Neuronal stem cell (in vitro differentiated cells): ENCODE measurements at regions not wholly inside any gene's neighbourhood (a gene's known extent, or its start where the extent isn't known, plus 50 kb on each side); places are given as distances from the start of the nearest gene placed in this dataset.

Source experiments
- DNase-seq: peaks from one replicate; pipeline ENCODE4 v3.0.0-alpha.2; 2013; ENCODE audit warnings: low spot score
- H2AFZ ChIP-seq: one replicate; pipeline ENCODE4 v1.6.1; 2013; ENCODE audit warnings: mild to moderate bottlenecking, low read length, inconsistent platforms
- H2AK5ac ChIP-seq: 2 replicates; pipeline ENCODE4 v1.6.1; 2013; ENCODE audit warnings: low read depth, mild to moderate bottlenecking, inconsistent platforms, low read length, moderate library complexity, mixed read lengths
- H2BK120ac ChIP-seq: 2 replicates; pipeline ENCODE4 v1.6.1; 2013; ENCODE audit warnings: low read depth, mild to moderate bottlenecking, inconsistent platforms, low read length, moderate library complexity, mixed read lengths
- H2BK12ac ChIP-seq: one replicate; pipeline ENCODE4 v1.6.1; 2013; ENCODE audit warnings: low read length, inconsistent platforms
- H2BK15ac ChIP-seq: 2 replicates; pipeline ENCODE4 v1.6.1; 2013; ENCODE audit warnings: mild to moderate bottlenecking, low read length, inconsistent platforms, mixed read lengths
- H2BK5ac ChIP-seq: one replicate; pipeline ENCODE4 v1.6.1; 2013; ENCODE audit warnings: inconsistent platforms, mild to moderate bottlenecking, low read length, moderate library complexity
- H3K14ac ChIP-seq: one replicate; pipeline ENCODE4 v1.6.1; 2013; ENCODE audit warnings: low read length, inconsistent platforms
- H3K18ac ChIP-seq: 2 replicates; pipeline ENCODE4 v1.6.1; 2013; ENCODE audit warnings: low read length, inconsistent platforms
- H3K23ac ChIP-seq: 2 replicates; pipeline ENCODE4 v1.6.1; 2013; ENCODE audit warnings: low read depth, mild to moderate bottlenecking, mixed read lengths, low read length, inconsistent platforms; ENCODE audit not compliant: poor library complexity
- H3K27ac ChIP-seq: replicated peaks from 3 replicates; pipeline ENCODE4 v1.5.1; 2013; ENCODE audit warnings: low read length, inconsistent platforms
- H3K27me3 ChIP-seq, 3 experiments: 2 replicates each; pipeline ENCODE4 v1.6.1; 2013; ENCODE audit warnings: low read length in 3 of 3, mild to moderate bottlenecking in 2 of 3, inconsistent platforms in 1 of 3, low read depth in 1 of 3, mixed read lengths in 1 of 3, moderate library complexity in 1 of 3; ENCODE audit not compliant: control insufficient read depth in 3 of 3, insufficient read depth in 3 of 3
- H3K36me3 ChIP-seq, 2 donors: replicated peaks in 1 of 2; 2 replicates each; pipeline ENCODE4 v1.6.1; 2013; ENCODE audit warnings: low read length in 2 of 2; ENCODE audit not compliant: control insufficient read depth in 2 of 2, insufficient read depth in 2 of 2
- H3K4ac ChIP-seq: 2 replicates; pipeline ENCODE4 v1.6.1; 2013; ENCODE audit warnings: inconsistent platforms, mild to moderate bottlenecking, low read length, moderate library complexity
- H3K4me1 ChIP-seq, 2 donors: 1 replicate in 1 of 2; 2 replicates in 1 of 2; pipeline ENCODE4 v1.6.1; 2013; ENCODE audit warnings: low read length in 2 of 2, low read depth in 1 of 2; ENCODE audit not compliant: control insufficient read depth in 2 of 2, insufficient read depth in 1 of 2
- H3K4me2 ChIP-seq: one replicate; pipeline ENCODE4 v1.6.1; 2013; ENCODE audit warnings: mild to moderate bottlenecking, low read length, inconsistent platforms; ENCODE audit not compliant: insufficient read depth, poor library complexity, severe bottlenecking
- H3K4me3 ChIP-seq, 2 donors: 2 replicates each; pipeline ENCODE4 v1.5.1; 2013; ENCODE audit warnings: low read length in 2 of 2, mild to moderate bottlenecking in 2 of 2, inconsistent platforms in 1 of 2, moderate library complexity in 1 of 2
- H3K79me1 ChIP-seq: one replicate; pipeline ENCODE4 v1.6.1; 2013; ENCODE audit warnings: low read depth, mild to moderate bottlenecking, inconsistent platforms, low read length, moderate library complexity
- H3K9ac ChIP-seq: one replicate; pipeline ENCODE4 v1.6.1; 2013; ENCODE audit warnings: mild to moderate bottlenecking, low read depth, low read length, inconsistent platforms; ENCODE audit not compliant: poor library complexity
- H3K9me3 ChIP-seq, 2 donors: replicated peaks in 1 of 2; 2 replicates each; pipeline versions ENCODE3 to v1.6.1; 2013; ENCODE audit warnings: low read length in 2 of 2, mild to moderate bottlenecking in 2 of 2, inconsistent platforms in 1 of 2, low read depth in 1 of 2, mixed read lengths in 1 of 2, moderate library complexity in 1 of 2; ENCODE audit not compliant: control insufficient read depth in 2 of 2, insufficient read depth in 1 of 2
- H4K8ac ChIP-seq: one replicate; pipeline ENCODE4 v1.6.1; 2013; ENCODE audit warnings: low read depth, mild to moderate bottlenecking, inconsistent platforms, low read length, moderate library complexity
- H4K91ac ChIP-seq: one replicate; pipeline ENCODE4 v1.6.1; 2013; ENCODE audit warnings: low read length, low read depth, mild to moderate bottlenecking, inconsistent platforms; ENCODE audit not compliant: poor library complexity
- WGBS, 2 donors: extraction: QIAGEN DNeasy Blood & Tissue Kit; methylation state at CpG; one replicate each; pipeline ENCODE4 v1.1.7; 2013; ENCODE audit warnings: missing lambda C conversion rate in 2 of 2, mixed read lengths in 1 of 2; ENCODE audit not compliant: insufficient read length in 2 of 2, insufficient replicate concordance in 1 of 2; ENCODE audit errors: extremely low coverage in 2 of 2; 5-methylcytosine and 5-hydroxymethylcytosine counted together

GRCh38 chr12:28693565-28694219 is 455.4 kb upstream of the FAR2 start:
- Histone ChIP-seq H2BK12ac (no peak overlapping the region), H4K91ac (no peak overlapping the region), H3K4me3 (no peak overlapping the region), H3K36me3 (no peaks in the 10 kb centered on the region), H3K9ac (no peak overlapping the region), H3K4ac (no peak overlapping the region), H3K79me1 (no peaks in the 10 kb centered on the region), H3K4me2 (no peak overlapping the region), H4K8ac (no peak overlapping the region), H3K27ac (no peak overlapping the region), H3K14ac (no peak overlapping the region), H2AK5ac (no peak overlapping the region), H3K18ac (no peak overlapping the region), H3K9me3 (no peaks in the 10 kb centered on the region), H3K4me1 (no peaks in the 10 kb centered on the region), H3K27me3 (no peaks in the 10 kb centered on the region), H2BK5ac (no peak overlapping the region), H2BK120ac (no peak overlapping the region), H2AFZ (no peak overlapping the region), H2BK15ac (no peak overlapping the region), H3K23ac (no peak overlapping the region)
- no peak for DNase-seq
- WGBS, 2 donors, result no CpG with 5 or more reads among the region's 5 CpGs

DNA sequence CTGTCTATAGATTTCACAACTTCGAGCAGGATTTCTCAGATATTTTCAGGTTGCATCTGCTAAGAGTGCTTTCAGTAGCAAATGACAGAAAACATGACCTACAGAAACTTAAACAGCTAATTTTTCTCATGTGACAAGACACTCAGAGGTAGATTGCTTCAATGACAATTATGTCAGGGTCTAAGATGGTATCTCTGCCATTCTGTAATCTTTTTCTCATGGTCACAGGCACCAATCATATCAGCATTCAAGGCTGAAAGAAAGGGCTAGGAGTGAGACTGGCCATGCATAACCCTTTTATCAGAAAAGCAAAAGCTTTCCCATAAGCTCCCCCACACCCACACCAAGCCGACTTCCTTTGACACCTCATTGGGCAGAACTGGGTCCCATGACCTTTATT is 450.5 kb upstream of the FAR2 start:
- Histone ChIP-seq H2AFZ (peak overlapping the region; percentile 24), H3K23ac (no peak overlapping the region), H2BK15ac (no peak overlapping the region), H3K14ac (no peak overlapping the region), H3K9ac (no peak overlapping the region), H3K4me1 (no peaks in the 10 kb centered on the region), H3K27me3 (no peaks in the 10 kb centered on the region), H3K4me3 (no peak overlapping the region), H2BK5ac (no peak overlapping the region), H3K27ac (no peak overlapping the region), H3K4ac (no peak overlapping the region), H2BK120ac (no peak overlapping the region), H3K18ac (no peak overlapping the region), H3K79me1 (no peaks in the 10 kb centered on the region), H4K91ac (no peak overlapping the region), H2AK5ac (no peak overlapping the region), H3K9me3 (no peaks in the 10 kb centered on the region), H3K4me2 (no peak overlapping the region), H4K8ac (no peak overlapping the region), H2BK12ac (no peak overlapping the region), H3K36me3 (no peaks in the 10 kb centered on the region)
- DNase-seq, result no peak
- WGBS, 2 donors, result no CpG with 5 or more reads among the region's 2 CpGs

DNA sequence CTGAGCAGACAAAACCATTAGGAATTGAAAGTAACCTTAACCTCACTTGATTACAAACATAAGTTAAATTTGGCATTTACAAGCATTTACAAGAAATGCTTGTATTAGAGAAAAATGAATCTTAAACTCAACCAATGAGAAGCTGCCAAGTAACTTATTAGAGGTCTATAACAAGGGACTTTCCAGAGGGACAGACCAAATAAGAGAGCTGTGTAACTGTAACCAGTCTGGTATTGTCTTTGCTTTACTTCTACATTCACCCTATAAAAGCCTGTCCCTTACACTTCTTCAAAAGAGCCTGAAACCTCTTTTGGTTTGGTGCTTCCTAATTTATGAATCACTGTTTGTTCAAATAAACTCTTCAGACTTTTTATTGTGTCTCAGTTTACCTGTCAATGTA is 450.0 kb upstream of the FAR2 start:
- Histone ChIP-seq H2BK120ac (no peak overlapping the region), H2BK12ac (no peak overlapping the region), H2BK5ac (no peak overlapping the region), H2BK15ac (no peak overlapping the region), H3K9me3 (no peaks in the 10 kb centered on the region), H3K27me3 (no peaks in the 10 kb centered on the region), H3K18ac (no peak overlapping the region), H3K27ac (no peak overlapping the region), H4K8ac (no peak overlapping the region), H3K4me3 (no peak overlapping the region), H3K79me1 (no peaks in the 10 kb centered on the region), H3K14ac (no peak overlapping the region), H2AFZ (peak overlapping the region; percentile 24), H4K91ac (no peak overlapping the region), H3K4ac (no peak overlapping the region), H3K4me1 (no peaks in the 10 kb centered on the region), H2AK5ac (no peak overlapping the region), H3K4me2 (no peak overlapping the region), H3K36me3 (no peaks in the 10 kb centered on the region), H3K23ac (no peak overlapping the region), H3K9ac (no peak overlapping the region)
- no peak for DNase-seq

DNA sequence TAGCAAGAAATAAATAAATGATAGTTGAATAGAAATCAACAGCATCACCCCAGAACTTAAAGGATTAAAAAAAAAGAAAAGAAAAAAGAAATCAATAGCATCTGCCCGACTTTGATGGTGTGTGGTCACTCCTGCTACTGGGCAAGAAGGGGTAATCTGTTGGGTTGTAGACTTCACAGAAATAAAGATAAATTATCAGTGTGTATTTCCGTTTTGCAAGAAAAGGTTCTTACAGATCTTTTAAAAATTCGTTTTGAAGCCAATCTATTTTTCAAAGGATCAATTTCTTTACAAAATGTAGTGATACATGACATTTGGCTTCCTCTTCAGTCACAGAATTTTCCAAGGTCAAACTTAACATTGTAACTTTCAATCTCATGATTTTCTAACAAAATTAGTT is 448.9 kb upstream of the FAR2 start:
- H2BK15ac ChIP-seq, result no peak overlapping the region
- no peak overlapping the region for H3K14ac ChIP-seq
- no peak overlapping the region for H2BK12ac ChIP-seq
- no peak overlapping the region for H3K27ac ChIP-seq
- no peaks in the 10 kb centered on the region for H3K9me3 ChIP-seq
- no peak overlapping the region for H3K23ac ChIP-seq
- no peaks in the 10 kb centered on the region for H3K27me3 ChIP-seq
- no peak overlapping the region for H3K4me3 ChIP-seq
- no peaks in the 10 kb centered on the region for H3K36me3 ChIP-seq
- H2BK120ac ChIP-seq, result no peak overlapping the region
- no peak overlapping the region for H3K4ac ChIP-seq
- no peak for DNase-seq
- no peak overlapping the region for H2AK5ac ChIP-seq
- no CpG with 5 or more reads among the region's 3 CpGs for WGBS, 2 donors
- no peak overlapping the region for H4K8ac ChIP-seq
- H3K4me2 ChIP-seq, result no peak overlapping the region
- H3K4me1 ChIP-seq, result no peaks in the 10 kb centered on the region
- H2AFZ ChIP-seq, result no peak overlapping the region
- H3K9ac ChIP-seq, result no peak overlapping the region
- no peak overlapping the region for H4K91ac ChIP-seq
- H2BK5ac ChIP-seq, result no peak overlapping the region
- H3K79me1 ChIP-seq, result no peaks in the 10 kb centered on the region
- H3K18ac ChIP-seq, result no peak overlapping the region
